KG1 (cell line): ENCODE measurements at regions not wholly inside any gene's neighbourhood (a gene's known extent, or its start where the extent isn't known, plus 50 kb on each side); places are given as distances from the start of the nearest gene placed in this dataset.

Experiments
- DNase-seq: peaks from one replicate; lab custom pipeline; 2025; lab: John Stamatoyannopoulos, UW

GRCh38 chr13:40170091-40170490 is 496.4 kb downstream of the FOXO1 start:
- no peak for DNase-seq

- DNase-seq = no peak
Measured at GRCh38 chr13:40170982-40171381, 495.5 kb downstream of the FOXO1 start.

GRCh38 chr13:40171566-40171965 is 494.9 kb downstream of the FOXO1 start:
- DNase-seq = no peak

GRCh38 chr13:40172149-40172591 is 494.3 kb downstream of the FOXO1 start:
- DNase-seq = no peak

GRCh38 chr13:40172878-40173277 is 493.6 kb downstream of the FOXO1 start:
- DNase-seq = no peak

- no peak for DNase-seq
Measured at GRCh38 chr13:40175639-40176038, 490.8 kb downstream of the FOXO1 start.

- no peak for DNase-seq
Measured at GRCh38 chr13:40176242-40176641, 490.2 kb downstream of the FOXO1 start.

GRCh38 chr13:40178130-40178529 is 488.3 kb downstream of the FOXO1 start:
- no peak for DNase-seq

GRCh38 chr13:40179445-40180281 is 486.8 kb downstream of the FOXO1 start:
- DNase-seq = no peak

GRCh38 chr13:40180776-40181175 is 485.7 kb downstream of the FOXO1 start:
- DNase-seq = no peak

GRCh38 chr13:40181203-40181845 is 485.1 kb downstream of the FOXO1 start:
- DNase-seq = no peak

GRCh38 chr13:40182591-40182990 is 483.9 kb downstream of the FOXO1 start:
- DNase-seq = no peak

- DNase-seq = no peak
Measured at GRCh38 chr13:40185414-40185813, 481.0 kb downstream of the FOXO1 start.

- no peak for DNase-seq
Measured at GRCh38 chr13:40186041-40186440, 480.4 kb downstream of the FOXO1 start.

- DNase-seq = no peak
Measured at GRCh38 chr13:40186626-40187323, 479.7 kb downstream of the FOXO1 start.

- DNase-seq = no peak
Measured at GRCh38 chr13:40187324-40187795, 479.1 kb downstream of the FOXO1 start.

GRCh38 chr13:40187841-40188591 is 478.4 kb downstream of the FOXO1 start:
- no peak for DNase-seq

GRCh38 chr13:40189426-40189825 is 477.0 kb downstream of the FOXO1 start:
- no peak for DNase-seq

- DNase-seq = no peak
Measured at GRCh38 chr13:40189898-40190630, 476.4 kb downstream of the FOXO1 start.

- DNase-seq = no peak
Measured at GRCh38 chr13:40190641-40191100, 475.8 kb downstream of the FOXO1 start.
